ENCODE measurements at regions not wholly inside any gene's neighbourhood (a gene's known extent, or its start where the extent isn't known, plus 50 kb on each side); places are given as distances from the start of the nearest gene placed in this dataset.

DNA sequence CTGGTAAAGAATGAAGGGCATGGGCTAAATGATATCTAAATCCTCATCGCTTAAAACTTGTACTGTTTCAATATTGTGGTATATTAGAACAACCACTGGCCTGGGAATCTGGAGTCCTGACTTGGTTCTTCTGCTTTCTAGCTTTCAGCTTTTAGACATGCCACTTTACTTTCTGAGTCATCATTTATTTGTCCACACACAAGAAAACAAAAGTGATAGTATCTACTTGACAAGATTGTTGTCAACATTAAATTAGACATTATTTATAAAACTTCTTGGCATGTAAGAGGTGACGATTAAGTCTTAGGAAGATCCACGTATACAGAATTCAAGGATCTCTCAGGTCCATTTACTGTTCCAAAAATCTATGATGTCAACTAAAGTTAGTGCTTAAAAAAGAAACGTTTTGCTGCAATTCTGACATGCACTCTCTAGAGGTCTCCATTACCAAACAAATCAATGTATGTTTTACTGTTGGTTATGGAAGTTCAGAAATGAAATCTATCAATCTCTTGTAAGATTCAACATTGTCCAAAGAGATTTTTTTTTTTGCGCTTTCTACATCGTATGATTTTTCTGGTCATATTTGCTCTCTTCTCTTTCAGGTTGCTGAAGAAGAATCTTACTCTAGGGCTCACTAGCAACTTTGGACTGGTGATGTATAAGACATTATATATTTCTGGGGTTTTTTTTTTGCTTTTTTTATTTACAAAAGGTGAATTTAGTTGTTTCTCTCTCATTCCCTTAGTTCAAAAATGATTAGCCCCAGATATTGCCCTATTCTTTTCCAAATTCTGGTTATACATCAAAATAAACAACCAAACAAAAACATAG is 53.6 kb upstream of the DYNC1I1 start:
- Mint-ChIP-seq H3K36me3 (no peaks in the 10 kb centered on the region), H3K4me1 (no peaks in the 10 kb centered on the region), H3K9me3 (no peaks in the 10 kb centered on the region), H3K27ac (no peak overlapping the region), H3K4me3 (no peak overlapping the region), H3K27me3 (ENCODE audit: low read depth in 3 of 3) (peaks cover 2% of the 10 kb centered on the region in 3 donors)
- DNase-seq = no peak

DNA sequence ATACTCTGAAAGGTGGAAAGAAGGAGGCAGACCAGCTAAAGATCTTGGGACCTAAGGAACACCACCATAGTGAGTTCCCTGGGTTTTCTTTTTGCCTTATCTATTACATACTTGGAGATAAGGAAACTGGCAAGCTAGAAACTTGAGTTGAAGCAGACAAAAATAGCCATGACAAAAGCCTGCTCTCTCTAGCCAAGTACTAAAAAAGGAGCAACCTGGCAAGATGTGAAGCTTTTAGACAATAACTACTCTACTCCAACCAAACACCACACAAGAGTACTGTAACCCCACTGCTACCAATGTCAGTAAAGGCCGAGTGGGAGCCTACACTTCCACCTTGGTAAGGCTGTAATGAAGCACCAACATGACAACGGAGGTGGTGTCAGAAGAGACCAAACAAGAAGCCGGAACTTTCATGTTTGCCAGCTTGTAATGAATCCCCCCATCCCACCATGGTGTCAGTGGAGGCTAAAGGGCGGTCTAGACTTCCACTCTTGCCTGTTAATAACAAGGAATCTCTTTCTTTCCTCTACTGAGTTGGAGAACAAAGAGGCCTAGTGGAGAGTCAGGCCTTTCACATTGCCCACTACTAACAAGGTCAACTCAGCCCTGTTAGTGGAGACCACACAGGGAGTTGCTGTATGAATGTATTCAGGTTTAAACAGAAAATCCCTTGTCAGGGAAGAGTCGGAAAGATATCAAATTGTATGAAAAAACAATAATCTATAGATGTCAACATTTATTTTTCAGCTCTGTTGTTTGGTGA is 55.8 kb upstream of the DYNC1I1 start:
- H3K4me1 Mint-ChIP-seq = no peaks in the 10 kb centered on the region
- no peak overlapping the region for H3K4me3 Mint-ChIP-seq
- no peak overlapping the region for H3K27ac Mint-ChIP-seq
- no peaks in the 10 kb centered on the region for H3K36me3 Mint-ChIP-seq
- DNase-seq = no peak
- H3K27me3 Mint-ChIP-seq (ENCODE audit: low read depth in 3 of 3) = peaks cover 0 to 2% (median 2%) of the 10 kb centered on the region in 3 donors
- H3K9me3 Mint-ChIP-seq = peaks cover 0 to 5% (median 0%) of the 10 kb centered on the region in 6 donors

DNA sequence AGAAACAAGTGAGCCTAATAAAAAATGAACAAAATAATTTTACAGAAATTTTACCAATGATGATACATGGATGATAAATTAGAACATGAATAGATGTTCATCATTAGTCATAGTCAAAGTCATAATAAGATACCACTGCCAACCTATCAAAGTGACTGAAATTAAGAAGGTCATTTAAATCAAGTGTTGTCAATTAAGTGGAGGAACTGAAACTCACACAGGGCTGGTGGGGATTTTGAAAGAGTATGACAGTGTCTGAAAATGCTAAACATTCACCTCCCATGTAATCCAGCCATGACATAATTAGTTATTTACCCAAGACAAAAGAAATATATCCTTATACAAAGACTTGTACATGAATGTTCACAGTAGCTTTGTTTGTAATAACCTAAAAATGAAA is 57.1 kb upstream of the DYNC1I1 start:
- H3K36me3 Mint-ChIP-seq = no peaks in the 10 kb centered on the region
- H3K9me3 Mint-ChIP-seq = peaks cover 0 to 5% (median 0%) of the 10 kb centered on the region in 6 donors
- no peak overlapping the region for H3K4me3 Mint-ChIP-seq
- H3K27ac Mint-ChIP-seq = no peak overlapping the region
- no peaks in the 10 kb centered on the region for H3K4me1 Mint-ChIP-seq
- peaks cover 0 to 7% (median 1%) of the 10 kb centered on the region in 3 donors for H3K27me3 Mint-ChIP-seq (ENCODE audit: low read depth in 3 of 3)
- DNase-seq = no peak

DNA sequence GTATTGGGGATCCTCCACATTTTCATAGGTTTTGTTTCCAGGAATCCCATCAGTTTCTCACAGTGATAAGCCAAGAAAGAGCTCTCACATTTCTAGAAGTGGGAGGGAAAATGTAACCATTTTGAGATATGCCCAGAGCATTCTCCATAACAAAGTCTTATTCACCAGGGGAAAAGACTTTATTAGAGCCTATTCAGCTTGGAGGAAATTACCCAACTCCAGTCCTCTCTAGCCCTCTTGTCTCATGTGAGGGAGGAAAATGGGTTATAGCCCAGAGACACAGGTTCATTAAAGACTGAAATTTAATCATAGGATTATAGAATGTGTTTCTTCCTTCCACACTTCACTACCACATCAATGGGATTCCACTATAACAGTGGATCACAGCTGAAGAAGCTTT is 61.6 kb upstream of the DYNC1I1 start:
- H3K36me3 Mint-ChIP-seq = peaks cover 0 to 2% (median 0%) of the 10 kb centered on the region in 3 donors
- no peak for DNase-seq
- no peak overlapping the region for H3K4me3 Mint-ChIP-seq
- no peak overlapping the region for H3K27ac Mint-ChIP-seq
- H3K4me1 Mint-ChIP-seq = no peaks in the 10 kb centered on the region
- H3K9me3 Mint-ChIP-seq = peaks cover 2 to 16% (median 4%) of the 10 kb centered on the region in 6 donors
- peaks cover 0 to 10% (median 1%) of the 10 kb centered on the region in 3 donors for H3K27me3 Mint-ChIP-seq (ENCODE audit: low read depth in 3 of 3)

DNA sequence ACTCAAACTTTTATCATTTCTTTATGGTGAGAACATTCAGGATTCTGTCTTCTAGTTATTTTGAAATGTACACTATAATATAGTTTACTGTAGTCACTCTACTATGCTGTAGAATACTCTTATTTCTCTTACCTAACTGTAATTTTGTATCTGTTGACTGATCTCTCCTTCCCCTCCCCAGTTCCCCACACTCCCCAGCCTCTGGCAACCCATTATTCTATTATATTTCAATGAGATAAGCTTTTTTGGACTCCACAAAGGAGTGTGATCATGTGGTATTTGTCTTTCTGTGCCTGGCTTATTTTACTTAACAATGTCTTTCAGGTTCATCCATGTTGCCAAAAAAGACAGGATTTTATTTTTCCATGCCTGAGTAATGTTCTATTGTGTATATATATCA is 71.4 kb upstream of the DYNC1I1 start:
- Mint-ChIP-seq H3K27me3 (ENCODE audit: low read depth in 3 of 3) (peaks cover 4 to 8% (median 5%) of the 10 kb centered on the region in 3 donors), H3K27ac (no peak overlapping the region), H3K4me1 (no peaks in the 10 kb centered on the region), H3K4me3 (no peak overlapping the region), H3K36me3 (no peaks in the 10 kb centered on the region), H3K9me3 (peaks cover 0 to 14% (median 3%) of the 10 kb centered on the region in 6 donors)
- DNase-seq = no peak

DNA sequence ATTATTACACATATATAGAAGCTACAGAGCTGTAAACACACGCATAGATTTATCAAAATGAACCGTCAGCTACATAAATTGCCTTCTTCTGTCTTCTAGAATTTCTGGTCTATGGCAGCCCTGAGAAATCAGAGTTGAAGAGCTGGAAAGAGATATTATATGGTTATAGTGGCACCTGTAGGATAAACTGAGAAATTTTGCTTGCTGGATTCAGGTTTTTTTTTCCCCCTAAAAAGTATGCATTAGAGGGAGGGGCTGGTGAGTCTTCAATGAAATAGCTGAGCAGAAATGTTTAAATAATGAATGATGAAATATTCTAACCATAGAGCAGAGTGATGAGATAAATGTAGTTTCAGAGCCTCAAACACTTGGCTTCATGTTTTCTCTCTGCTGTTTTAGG is 78.0 kb upstream of the DYNC1I1 start:
- DNase-seq = no peak
- Mint-ChIP-seq H3K4me3 (no peak overlapping the region), H3K27me3 (ENCODE audit: low read depth in 3 of 3) (peaks cover 0 to 7% (median 0%) of the 10 kb centered on the region in 3 donors), H3K9me3 (no peaks in the 10 kb centered on the region), H3K4me1 (peaks cover 0 to 7% of the 10 kb centered on the region in 2 donors), H3K27ac (no peak overlapping the region), H3K36me3 (no peaks in the 10 kb centered on the region)

DNA sequence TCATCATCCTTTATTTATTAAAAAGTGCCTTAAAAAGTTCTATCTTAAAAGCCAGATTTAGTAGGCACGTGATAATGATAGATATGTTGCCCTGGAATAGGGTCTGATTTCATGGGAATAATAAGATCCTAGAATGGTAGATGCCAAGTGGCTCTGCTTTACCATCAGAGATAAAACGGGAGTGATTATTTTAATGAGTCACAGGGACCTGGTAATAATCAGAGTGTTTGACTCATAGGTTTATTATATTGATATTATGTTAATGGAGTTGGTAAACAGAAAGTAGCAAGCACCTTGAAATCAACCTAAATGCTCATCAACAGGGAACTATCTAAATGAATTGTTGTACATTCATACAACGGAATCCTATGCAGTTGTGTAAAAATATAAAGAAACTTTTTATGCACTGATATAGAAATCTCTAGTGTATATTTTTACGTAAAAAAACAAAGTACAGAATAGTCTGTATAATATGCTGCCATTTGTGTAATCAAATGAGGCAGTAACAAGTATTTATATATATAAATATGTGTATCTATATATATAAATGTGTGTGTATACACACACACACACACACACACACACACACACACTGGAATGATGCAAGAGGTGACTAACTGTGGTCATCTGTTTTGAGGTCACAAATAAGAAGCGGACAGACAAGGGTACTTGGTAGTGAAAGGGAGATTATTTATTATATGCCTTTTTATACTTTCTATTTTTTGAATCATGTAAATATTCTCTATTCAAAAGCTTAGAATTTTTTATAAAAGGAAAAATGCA is 78.6 kb upstream of the DYNC1I1 start:
- peaks cover 0 to 7% (median 0%) of the 10 kb centered on the region in 3 donors for H3K27me3 Mint-ChIP-seq (ENCODE audit: low read depth in 3 of 3)
- DNase-seq = no peak
- H3K4me3 Mint-ChIP-seq = no peak overlapping the region
- H3K36me3 Mint-ChIP-seq = no peaks in the 10 kb centered on the region
- H3K27ac Mint-ChIP-seq = no peak overlapping the region
- peaks cover 0 to 7% of the 10 kb centered on the region in 2 donors for H3K4me1 Mint-ChIP-seq
- H3K9me3 Mint-ChIP-seq = no peaks in the 10 kb centered on the region

DNA sequence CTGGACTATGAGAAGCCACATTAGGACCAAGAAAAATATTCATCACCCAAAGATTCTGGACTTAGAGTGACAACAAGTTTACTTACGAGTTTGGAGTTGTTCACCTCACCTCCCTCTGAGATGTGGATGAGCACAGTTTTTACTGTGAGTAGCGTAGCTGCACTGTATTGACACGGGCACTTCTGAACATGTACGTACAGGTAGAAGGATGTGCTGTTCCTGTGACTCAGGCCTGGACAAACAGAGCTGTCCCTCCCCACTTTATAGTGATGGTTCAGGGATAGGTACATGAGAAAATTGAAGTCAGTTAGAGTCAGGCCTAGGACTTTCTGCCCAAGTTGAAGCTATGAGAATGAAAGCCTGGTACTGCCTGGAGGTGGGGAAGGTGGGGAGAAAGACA is 80.9 kb upstream of the DYNC1I1 start:
- no peak for DNase-seq
- Mint-ChIP-seq H3K27me3 (ENCODE audit: low read depth in 3 of 3) (peaks cover 0 to 2% (median 1%) of the 10 kb centered on the region in 3 donors), H3K27ac (no peak overlapping the region), H3K4me3 (no peak overlapping the region), H3K4me1 (peaks cover 0 to 7% of the 10 kb centered on the region in 2 donors), H3K36me3 (no peaks in the 10 kb centered on the region), H3K9me3 (no peaks in the 10 kb centered on the region)

DNA sequence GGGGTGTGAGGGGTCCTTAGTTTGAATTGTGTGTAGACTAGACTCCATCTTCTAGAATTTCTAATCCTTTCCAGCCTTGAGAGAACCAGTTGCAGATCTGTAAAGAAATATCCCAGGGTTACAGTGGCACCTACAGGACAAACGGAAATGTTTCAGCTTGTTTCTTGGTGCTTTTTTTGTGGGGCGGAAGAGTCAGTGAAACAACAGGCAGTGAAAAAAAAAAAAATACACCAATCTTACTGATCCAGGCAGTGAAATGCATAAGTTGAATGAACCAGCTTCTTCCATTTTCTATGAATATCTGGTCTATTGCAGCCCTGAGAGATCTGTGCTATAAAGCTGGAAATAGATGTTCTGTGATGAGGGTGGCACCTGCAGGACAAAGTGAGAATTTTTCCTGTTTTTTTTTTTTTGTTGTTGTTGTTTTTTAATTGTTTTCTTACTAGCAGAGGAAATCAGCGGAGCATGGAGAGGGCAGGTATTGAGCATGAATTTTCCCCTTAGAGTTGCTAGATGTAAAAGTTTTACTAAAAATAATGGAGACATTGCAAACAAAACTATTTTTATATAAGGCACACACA is 81.9 kb upstream of the DYNC1I1 start:
- Mint-ChIP-seq H3K27me3 (ENCODE audit: low read depth in 3 of 3) (peaks cover 0 to 2% (median 1%) of the 10 kb centered on the region in 3 donors), H3K4me3 (peak overlapping the region in 1 of 5 donors; percentile 18), H3K27ac (no peak overlapping the region), H3K36me3 (no peaks in the 10 kb centered on the region), H3K4me1 (peaks cover 0 to 7% of the 10 kb centered on the region in 2 donors), H3K9me3 (no peaks in the 10 kb centered on the region)
- peak; percentile 34 to 49 (median 43) for DNase-seq

DNA sequence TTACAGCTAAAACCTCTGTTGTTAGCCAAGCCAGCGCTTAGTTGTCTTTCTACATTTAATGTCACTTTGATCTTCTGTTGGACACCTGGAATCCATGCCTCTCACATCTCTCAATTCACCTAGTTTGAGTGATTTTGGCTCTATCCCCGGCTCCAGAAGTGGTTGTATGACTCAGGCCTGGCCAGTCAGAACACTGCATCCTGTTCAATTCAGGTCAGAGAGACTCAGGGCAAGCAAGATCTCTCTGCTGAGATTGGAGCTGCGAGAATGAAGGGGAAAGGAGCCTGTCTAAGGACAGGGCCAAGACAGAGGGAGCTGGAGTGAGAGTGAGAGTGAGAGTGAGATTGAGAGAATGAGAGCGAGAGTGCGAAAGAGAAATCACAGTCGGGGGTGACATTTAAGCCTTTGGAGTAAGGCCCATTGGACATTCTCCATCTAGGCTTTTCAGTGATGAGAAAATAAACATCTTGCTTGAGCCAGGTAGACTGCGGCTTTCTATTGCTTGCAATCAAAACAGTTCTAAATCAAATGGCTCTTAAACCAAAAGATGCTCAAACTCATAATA is 83.3 kb upstream of the DYNC1I1 start:
- no peak for DNase-seq
- Mint-ChIP-seq H3K27ac (no peak overlapping the region), H3K9me3 (no peaks in the 10 kb centered on the region), H3K4me3 (no peak overlapping the region), H3K4me1 (peaks cover 2 to 11% of the 10 kb centered on the region in 2 donors), H3K27me3 (ENCODE audit: low read depth in 3 of 3) (peaks cover 0 to 2% (median 1%) of the 10 kb centered on the region in 3 donors), H3K36me3 (no peaks in the 10 kb centered on the region)

DNA sequence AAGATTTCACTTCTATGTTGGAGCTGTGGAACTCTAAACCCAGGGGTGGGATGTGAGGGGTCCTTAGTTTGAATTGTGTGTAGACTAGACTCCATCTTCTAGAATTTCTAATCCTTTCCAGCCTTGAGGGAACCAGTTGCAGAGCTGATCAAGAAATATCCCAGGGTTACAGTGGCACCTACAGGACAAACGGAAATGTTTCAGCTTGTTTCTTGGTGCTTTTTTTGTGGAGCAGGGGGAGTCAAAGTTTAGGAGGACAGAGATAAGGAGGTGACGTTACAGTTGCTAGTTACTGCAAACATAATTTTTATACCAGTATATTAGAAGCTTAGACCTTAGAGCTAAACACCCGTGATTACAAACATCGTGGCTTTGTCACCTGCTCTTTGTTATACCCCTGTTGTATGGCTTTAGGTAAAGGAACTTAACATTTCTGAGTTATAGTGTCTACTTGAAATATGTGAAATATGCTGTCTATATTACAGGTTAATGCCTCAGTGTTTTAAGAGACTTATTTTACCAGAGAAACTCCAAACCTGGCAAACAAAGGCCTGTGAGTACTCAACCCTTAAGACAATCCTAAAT is 84.5 kb upstream of the DYNC1I1 start:
- H3K9me3 Mint-ChIP-seq = no peaks in the 10 kb centered on the region
- peaks cover 2 to 11% of the 10 kb centered on the region in 2 donors for H3K4me1 Mint-ChIP-seq
- H3K4me3 Mint-ChIP-seq = no peak overlapping the region
- no peak for DNase-seq
- H3K36me3 Mint-ChIP-seq = no peaks in the 10 kb centered on the region
- H3K27ac Mint-ChIP-seq = no peak overlapping the region
- peaks cover 0 to 2% (median 1%) of the 10 kb centered on the region in 3 donors for H3K27me3 Mint-ChIP-seq (ENCODE audit: low read depth in 3 of 3)

DNA sequence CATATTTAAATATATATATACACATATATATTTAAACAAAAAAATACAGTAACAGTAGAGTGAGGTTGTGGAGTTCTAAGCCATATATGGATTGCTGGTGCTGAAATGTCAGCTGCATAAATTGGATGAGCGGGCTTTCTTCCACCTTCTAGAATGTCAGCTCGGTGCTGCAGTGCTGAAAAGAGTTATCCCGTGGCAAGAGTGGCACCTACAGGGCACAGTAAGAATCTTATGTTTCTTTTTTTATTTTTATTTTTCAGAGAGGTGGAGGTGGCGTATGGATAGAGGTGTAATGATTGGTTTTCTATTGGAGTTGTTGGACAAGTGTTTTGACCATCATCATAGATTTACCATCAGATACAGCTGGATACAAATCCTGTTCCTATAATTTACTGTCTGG is 86.2 kb upstream of the DYNC1I1 start:
- Mint-ChIP-seq H3K4me1 (peaks cover 2 to 11% of the 10 kb centered on the region in 2 donors), H3K27me3 (ENCODE audit: low read depth in 3 of 3) (peaks cover 0 to 2% (median 1%) of the 10 kb centered on the region in 3 donors), H3K36me3 (no peaks in the 10 kb centered on the region), H3K27ac (no peak overlapping the region), H3K4me3 (no peak overlapping the region), H3K9me3 (no peaks in the 10 kb centered on the region)
- peak; percentile 31 to 38 (median 38) for DNase-seq

DNA sequence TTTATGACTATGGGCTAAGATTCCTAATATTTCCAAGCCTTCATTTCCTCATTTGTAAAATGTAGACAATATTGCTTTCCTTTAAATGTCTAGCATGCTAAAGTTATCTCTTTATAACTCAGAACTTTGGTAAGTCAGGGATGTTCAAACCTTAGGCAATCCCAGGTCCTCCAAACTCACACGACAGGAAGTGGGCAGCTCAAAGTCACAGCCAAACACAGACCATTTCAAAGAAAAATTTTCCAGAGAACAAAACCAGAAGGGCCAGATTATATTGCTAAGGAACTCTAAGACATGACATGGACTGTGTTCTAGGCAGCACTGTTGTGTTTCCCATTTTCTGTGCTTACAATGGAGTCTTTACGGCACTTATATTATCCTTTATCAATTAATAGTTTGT is 87.8 kb upstream of the DYNC1I1 start:
- no peaks in the 10 kb centered on the region for H3K36me3 Mint-ChIP-seq
- H3K4me1 Mint-ChIP-seq = peaks cover 2 to 5% of the 10 kb centered on the region in 2 donors
- H3K27ac Mint-ChIP-seq = no peak overlapping the region
- no peak for DNase-seq
- H3K4me3 Mint-ChIP-seq = no peak overlapping the region
- peaks cover 0 to 2% (median 1%) of the 10 kb centered on the region in 3 donors for H3K27me3 Mint-ChIP-seq (ENCODE audit: low read depth in 3 of 3)
- H3K9me3 Mint-ChIP-seq = no peaks in the 10 kb centered on the region
